Activated naive CD4-positive, alpha-beta T cell treated with anti-CD3 and anti-CD28 coated beads, Interleukin-2, amount 50 U/mL, for 24 hours (primary cell): ENCODE measurements at regions not wholly inside any gene's neighbourhood (a gene's known extent, or its start where the extent isn't known, plus 50 kb on each side); places are given as distances from the start of the nearest gene placed in this dataset.
A peak's percentile ranks its signal among the peaks of the same experiment; 100 is the strongest.

Experiments
- H3K27ac Mint-ChIP-seq: one replicate; pipeline ENCODE4 v1.8.0; 2021; ENCODE audit warnings: mild to moderate bottlenecking, mixed read lengths
- H3K27me3 Mint-ChIP-seq: one replicate; pipeline ENCODE4 v1.8.0; 2021; ENCODE audit warnings: mixed read lengths
- H3K36me3 Mint-ChIP-seq: one replicate; pipeline ENCODE4 v1.8.0; 2021; ENCODE audit warnings: mixed read lengths
- H3K4me1 Mint-ChIP-seq: one replicate; pipeline ENCODE4 v1.8.0; 2021; ENCODE audit warnings: mixed read lengths
- H3K4me3 Mint-ChIP-seq: one replicate; pipeline ENCODE4 v1.8.0; 2021; ENCODE audit warnings: mild to moderate bottlenecking, mixed read lengths
- H3K9me3 Mint-ChIP-seq: one replicate; pipeline ENCODE4 v1.8.0; 2021; ENCODE audit warnings: mixed read lengths

- Mint-ChIP-seq H3K9me3 (no peaks in the 10 kb centered on the region), H3K4me3 (no peak overlapping the region), H3K27me3 (no peaks in the 10 kb centered on the region), H3K4me1 (no peaks in the 10 kb centered on the region), H3K27ac (no peak overlapping the region), H3K36me3 (no peaks in the 10 kb centered on the region)
These were observed 139.7 kb upstream of the FLRT2 start for GRCh38 chr14:85390236-85390635.

GRCh38 chr14:85391455-85391854, 138.5 kb upstream of the FLRT2 start:
- H3K9me3 Mint-ChIP-seq = no peaks in the 10 kb centered on the region
- no peaks in the 10 kb centered on the region for H3K4me1 Mint-ChIP-seq
- no peaks in the 10 kb centered on the region for H3K27me3 Mint-ChIP-seq
- H3K4me3 Mint-ChIP-seq = no peak overlapping the region
- no peaks in the 10 kb centered on the region for H3K36me3 Mint-ChIP-seq
- no peak overlapping the region for H3K27ac Mint-ChIP-seq

GRCh38 chr14:85391892-85392291, 138.1 kb upstream of the FLRT2 start:
- Mint-ChIP-seq H3K9me3 (no peaks in the 10 kb centered on the region), H3K36me3 (no peaks in the 10 kb centered on the region), H3K4me1 (no peaks in the 10 kb centered on the region), H3K27me3 (no peaks in the 10 kb centered on the region), H3K27ac (no peak overlapping the region), H3K4me3 (no peak overlapping the region)

GRCh38 chr14:85399186-85399585, 130.8 kb upstream of the FLRT2 start:
- Mint-ChIP-seq H3K4me1 (no peaks in the 10 kb centered on the region), H3K27ac (no peak overlapping the region), H3K4me3 (no peak overlapping the region)

GRCh38 chr14:85400678-85401077, 129.3 kb upstream of the FLRT2 start:
- Mint-ChIP-seq H3K27me3 (no peaks in the 10 kb centered on the region), H3K4me3 (no peak overlapping the region), H3K4me1 (no peaks in the 10 kb centered on the region), H3K27ac (no peak overlapping the region), H3K9me3 (no peaks in the 10 kb centered on the region), H3K36me3 (no peaks in the 10 kb centered on the region)

More at GRCh38 chr14:85399186-85399585, 130.8 kb upstream of the FLRT2 start:
- no peaks in the 10 kb centered on the region for H3K27me3 Mint-ChIP-seq
- no peaks in the 10 kb centered on the region for H3K36me3 Mint-ChIP-seq
- H3K9me3 Mint-ChIP-seq = no peaks in the 10 kb centered on the region

GRCh38 chr14:85401384-85401783, 128.6 kb upstream of the FLRT2 start:
- Mint-ChIP-seq H3K27me3 (no peaks in the 10 kb centered on the region), H3K27ac (no peak overlapping the region), H3K4me1 (no peaks in the 10 kb centered on the region), H3K36me3 (no peaks in the 10 kb centered on the region), H3K4me3 (no peak overlapping the region), H3K9me3 (no peaks in the 10 kb centered on the region)

GRCh38 chr14:85402569-85403162, 127.3 kb upstream of the FLRT2 start:
- Mint-ChIP-seq H3K27me3 (no peaks in the 10 kb centered on the region), H3K27ac (no peak overlapping the region), H3K4me3 (no peak overlapping the region), H3K9me3 (no peaks in the 10 kb centered on the region), H3K4me1 (no peaks in the 10 kb centered on the region), H3K36me3 (no peaks in the 10 kb centered on the region)

- Mint-ChIP-seq H3K4me3 (no peak overlapping the region), H3K36me3 (no peaks in the 10 kb centered on the region), H3K4me1 (no peaks in the 10 kb centered on the region), H3K27me3 (no peaks in the 10 kb centered on the region), H3K27ac (peak overlapping the region; percentile 43), H3K9me3 (peaks cover 6% of the 10 kb centered on the region)
These were observed 120.3 kb upstream of the FLRT2 start for GRCh38 chr14:85409481-85410210.

- Mint-ChIP-seq H3K4me1 (no peaks in the 10 kb centered on the region), H3K36me3 (no peaks in the 10 kb centered on the region), H3K27me3 (no peaks in the 10 kb centered on the region), H3K9me3 (peaks cover 6% of the 10 kb centered on the region), H3K27ac (no peak overlapping the region), H3K4me3 (no peak overlapping the region)
These were observed 117.2 kb upstream of the FLRT2 start for GRCh38 chr14:85412756-85413155.

GRCh38 chr14:85413836-85414526, 116.0 kb upstream of the FLRT2 start:
- Mint-ChIP-seq H3K27me3 (no peaks in the 10 kb centered on the region), H3K27ac (no peak overlapping the region), H3K4me1 (no peaks in the 10 kb centered on the region), H3K4me3 (no peak overlapping the region), H3K36me3 (no peaks in the 10 kb centered on the region), H3K9me3 (peaks cover 4% of the 10 kb centered on the region)

- Mint-ChIP-seq H3K4me3 (no peak overlapping the region), H3K27ac (no peak overlapping the region), H3K27me3 (no peaks in the 10 kb centered on the region), H3K36me3 (no peaks in the 10 kb centered on the region), H3K9me3 (no peaks in the 10 kb centered on the region), H3K4me1 (no peaks in the 10 kb centered on the region)
These were observed 114.8 kb upstream of the FLRT2 start for GRCh38 chr14:85415015-85415712.

GRCh38 chr14:85416771-85417170, 113.2 kb upstream of the FLRT2 start:
- H3K27me3 Mint-ChIP-seq = no peaks in the 10 kb centered on the region
- no peak overlapping the region for H3K4me3 Mint-ChIP-seq
- no peaks in the 10 kb centered on the region for H3K4me1 Mint-ChIP-seq
- no peaks in the 10 kb centered on the region for H3K9me3 Mint-ChIP-seq
- H3K27ac Mint-ChIP-seq = no peak overlapping the region
- no peaks in the 10 kb centered on the region for H3K36me3 Mint-ChIP-seq

- no peaks in the 10 kb centered on the region for H3K36me3 Mint-ChIP-seq
- H3K27me3 Mint-ChIP-seq = no peaks in the 10 kb centered on the region
- no peaks in the 10 kb centered on the region for H3K9me3 Mint-ChIP-seq
- no peaks in the 10 kb centered on the region for H3K4me1 Mint-ChIP-seq
- no peak overlapping the region for H3K27ac Mint-ChIP-seq
- H3K4me3 Mint-ChIP-seq = no peak overlapping the region
These were observed 112.5 kb upstream of the FLRT2 start for GRCh38 chr14:85417396-85417795.

GRCh38 chr14:85418721-85419120, 111.2 kb upstream of the FLRT2 start:
- Mint-ChIP-seq H3K27ac (no peak overlapping the region), H3K9me3 (peaks cover 4% of the 10 kb centered on the region), H3K4me3 (no peak overlapping the region), H3K36me3 (no peaks in the 10 kb centered on the region), H3K27me3 (no peaks in the 10 kb centered on the region), H3K4me1 (no peaks in the 10 kb centered on the region)

- no peaks in the 10 kb centered on the region for H3K4me1 Mint-ChIP-seq
- no peak overlapping the region for H3K4me3 Mint-ChIP-seq
- no peaks in the 10 kb centered on the region for H3K27me3 Mint-ChIP-seq
- H3K9me3 Mint-ChIP-seq = peaks cover 7% of the 10 kb centered on the region
- no peak overlapping the region for H3K27ac Mint-ChIP-seq
- H3K36me3 Mint-ChIP-seq = no peaks in the 10 kb centered on the region
These were observed 109.7 kb upstream of the FLRT2 start for GRCh38 chr14:85420278-85420677.

GRCh38 chr14:85420707-85421106, 109.2 kb upstream of the FLRT2 start:
- Mint-ChIP-seq H3K9me3 (peaks cover 9% of the 10 kb centered on the region), H3K36me3 (no peaks in the 10 kb centered on the region), H3K4me3 (no peak overlapping the region), H3K4me1 (no peaks in the 10 kb centered on the region), H3K27ac (no peak overlapping the region), H3K27me3 (no peaks in the 10 kb centered on the region)
